Endothelial cell (in vitro differentiated cells): ENCODE measurements at regions not wholly inside any gene's neighbourhood (a gene's known extent, or its start where the extent isn't known, plus 50 kb on each side); places are given as distances from the start of the nearest gene placed in this dataset.

Experiments
- DNase-seq: peaks from one replicate; pipeline ENCODE4 v3.0.0; 2021; ENCODE audit warnings: low spot score
- H3K27ac Mint-ChIP-seq: one replicate; pipeline ENCODE4 v1.8.0; 2021; ENCODE audit warnings: mixed read lengths, inconsistent platforms; ENCODE audit not compliant: unreplicated experiment
- H3K27me3 Mint-ChIP-seq: one replicate; pipeline ENCODE4 v1.8.0; 2021; ENCODE audit warnings: mild to moderate bottlenecking, moderate library complexity, mixed read lengths, inconsistent platforms; ENCODE audit not compliant: unreplicated experiment
- H3K36me3 Mint-ChIP-seq: one replicate; pipeline ENCODE4 v1.8.0; 2021; ENCODE audit warnings: mild to moderate bottlenecking, low read depth, mixed read lengths, inconsistent platforms; ENCODE audit not compliant: unreplicated experiment
- H3K4me1 Mint-ChIP-seq: one replicate; pipeline ENCODE4 v1.8.0; 2021; ENCODE audit warnings: mild to moderate bottlenecking, mixed read lengths, inconsistent platforms; ENCODE audit not compliant: unreplicated experiment
- H3K4me3 Mint-ChIP-seq: one replicate; pipeline ENCODE4 v1.8.0; 2021; ENCODE audit warnings: mild to moderate bottlenecking, mixed read lengths, inconsistent platforms; ENCODE audit not compliant: unreplicated experiment
- H3K9me3 Mint-ChIP-seq: one replicate; pipeline ENCODE4 v1.8.0; 2021; ENCODE audit warnings: mixed read lengths, inconsistent platforms; ENCODE audit not compliant: unreplicated experiment
- TF ChIP-seq, protein P1 (sequence below): fragments of 200-600 bp; sonication (generic); IDR thresholded peaks from one replicate; pipeline ENCODE4 v1.5.0; 2021; ENCODE audit warnings: antibody characterized with exemption; ENCODE audit not compliant: unreplicated experiment

- H3K27ac Mint-ChIP-seq = no peak overlapping the region
- no peaks in the 10 kb centered on the region for H3K9me3 Mint-ChIP-seq
- TF ChIP-seq, protein P1, sequence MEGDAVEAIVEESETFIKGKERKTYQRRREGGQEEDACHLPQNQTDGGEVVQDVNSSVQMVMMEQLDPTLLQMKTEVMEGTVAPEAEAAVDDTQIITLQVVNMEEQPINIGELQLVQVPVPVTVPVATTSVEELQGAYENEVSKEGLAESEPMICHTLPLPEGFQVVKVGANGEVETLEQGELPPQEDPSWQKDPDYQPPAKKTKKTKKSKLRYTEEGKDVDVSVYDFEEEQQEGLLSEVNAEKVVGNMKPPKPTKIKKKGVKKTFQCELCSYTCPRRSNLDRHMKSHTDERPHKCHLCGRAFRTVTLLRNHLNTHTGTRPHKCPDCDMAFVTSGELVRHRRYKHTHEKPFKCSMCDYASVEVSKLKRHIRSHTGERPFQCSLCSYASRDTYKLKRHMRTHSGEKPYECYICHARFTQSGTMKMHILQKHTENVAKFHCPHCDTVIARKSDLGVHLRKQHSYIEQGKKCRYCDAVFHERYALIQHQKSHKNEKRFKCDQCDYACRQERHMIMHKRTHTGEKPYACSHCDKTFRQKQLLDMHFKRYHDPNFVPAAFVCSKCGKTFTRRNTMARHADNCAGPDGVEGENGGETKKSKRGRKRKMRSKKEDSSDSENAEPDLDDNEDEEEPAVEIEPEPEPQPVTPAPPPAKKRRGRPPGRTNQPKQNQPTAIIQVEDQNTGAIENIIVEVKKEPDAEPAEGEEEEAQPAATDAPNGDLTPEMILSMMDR = no peak
- H3K4me1 Mint-ChIP-seq = peaks cover 10% of the 10 kb centered on the region
- no peak for DNase-seq
- peaks cover 2% of the 10 kb centered on the region for H3K27me3 Mint-ChIP-seq
- H3K4me3 Mint-ChIP-seq = no peak overlapping the region
- no peaks in the 10 kb centered on the region for H3K36me3 Mint-ChIP-seq
These were observed 174.1 kb downstream of the CDH26 start for GRCh38 chr20:60132162-60132826.

DNA sequence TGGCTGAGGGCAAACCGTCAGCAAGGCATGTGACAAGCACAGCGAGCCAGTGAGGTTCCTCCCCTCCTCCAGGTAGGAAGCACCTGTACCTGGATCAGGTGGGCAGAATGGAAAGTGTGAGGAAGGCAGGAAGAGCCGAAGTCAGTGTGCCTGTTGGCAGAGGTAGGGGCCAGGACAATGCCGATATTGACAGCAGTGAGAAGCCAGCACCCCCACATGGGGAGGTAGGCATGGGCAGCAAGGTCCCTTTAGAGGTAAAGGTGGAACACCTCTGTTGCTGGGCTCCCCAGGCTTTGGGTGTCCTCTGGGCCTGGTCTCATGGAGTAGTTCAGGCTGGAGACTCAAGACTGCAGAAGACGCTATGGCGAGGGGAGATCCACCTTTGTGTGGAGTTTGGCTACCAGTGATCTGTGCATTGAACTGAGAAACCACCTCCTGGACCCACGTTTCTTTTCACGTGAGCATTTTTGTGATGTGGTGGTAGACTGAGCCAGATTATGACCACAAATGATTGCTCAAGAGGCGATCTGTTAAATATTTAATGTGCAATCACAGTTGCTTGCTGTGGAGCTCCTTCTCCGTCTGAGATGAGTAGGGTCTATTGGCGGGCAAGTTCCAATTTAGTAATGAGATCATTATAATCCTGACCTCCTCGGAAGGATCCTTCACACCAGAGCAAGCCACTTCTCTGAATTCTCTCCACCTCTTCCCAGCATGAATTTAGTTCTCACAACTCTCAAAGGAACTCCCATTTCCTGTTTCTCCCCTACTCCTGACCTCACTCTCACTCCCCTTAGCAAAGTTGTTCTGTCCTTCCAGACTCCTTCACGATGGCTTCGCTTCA is 174.8 kb downstream of the CDH26 start:
- peaks cover 10% of the 10 kb centered on the region for H3K4me1 Mint-ChIP-seq
- H3K4me3 Mint-ChIP-seq = no peak overlapping the region
- H3K36me3 Mint-ChIP-seq = no peaks in the 10 kb centered on the region
- H3K27me3 Mint-ChIP-seq = peaks cover 2% of the 10 kb centered on the region
- no peaks in the 10 kb centered on the region for H3K9me3 Mint-ChIP-seq
- no peak for DNase-seq
- no peak overlapping the region for H3K27ac Mint-ChIP-seq
- TF ChIP-seq, protein P1 = no peak

DNA sequence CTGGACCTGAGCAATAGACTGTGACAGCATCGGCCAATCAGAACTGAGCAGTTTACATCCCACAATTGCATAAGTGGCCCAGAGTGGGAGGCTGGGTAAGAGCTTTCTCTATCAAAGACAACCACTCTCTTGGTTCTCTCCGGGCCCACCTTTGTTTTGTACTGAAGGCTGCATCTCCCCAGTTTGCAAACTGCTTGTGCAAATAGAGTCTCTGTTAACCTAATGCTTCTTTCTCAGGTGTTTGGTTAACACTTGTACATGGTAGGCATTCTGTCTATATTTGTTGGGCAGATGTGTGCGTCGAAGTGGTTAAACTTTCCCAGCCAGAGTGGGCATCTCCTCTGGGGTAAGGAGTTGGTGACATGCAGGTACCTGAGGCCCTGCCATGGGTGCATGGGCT is 177.1 kb downstream of the CDH26 start:
- DNase-seq = no peak
- no peaks in the 10 kb centered on the region for H3K27me3 Mint-ChIP-seq
- H3K4me1 Mint-ChIP-seq = peaks cover 10% of the 10 kb centered on the region
- TF ChIP-seq, protein P1 = no peak
- no peaks in the 10 kb centered on the region for H3K36me3 Mint-ChIP-seq
- no peak overlapping the region for H3K4me3 Mint-ChIP-seq
- H3K27ac Mint-ChIP-seq = no peak overlapping the region
- no peaks in the 10 kb centered on the region for H3K9me3 Mint-ChIP-seq

- Mint-ChIP-seq H3K9me3 (no peaks in the 10 kb centered on the region), H3K4me3 (no peak overlapping the region)
- TF ChIP-seq, protein P1 = no peak
These were observed 178.6 kb downstream of the CDH26 start for GRCh38 chr20:60136645-60137401.

More at GRCh38 chr20:60136645-60137401, 178.6 kb downstream of the CDH26 start:
- no peak for DNase-seq
- peaks cover 3% of the 10 kb centered on the region for H3K27me3 Mint-ChIP-seq
- no peaks in the 10 kb centered on the region for H3K36me3 Mint-ChIP-seq
- peaks cover 3% of the 10 kb centered on the region for H3K4me1 Mint-ChIP-seq
- no peak overlapping the region for H3K27ac Mint-ChIP-seq
